ENCODE measurements at regions not wholly inside any gene's neighbourhood (a gene's known extent, or its start where the extent isn't known, plus 50 kb on each side); places are given as distances from the start of the nearest gene placed in this dataset.

- intact Hi-C loops (cut with micrococcal nuclease) = no loop called here
- DNase-seq (no peak), ATAC-seq (no peak)
Observed at GRCh38 chr1:56295949-56296929, 283.1 kb downstream of the PLPP3 start.

GRCh38 chr1:56291374-56291919 is 287.9 kb downstream of the PLPP3 start:
- ATAC-seq (peak; percentile 91), DNase-seq (peak; percentile 61)
- intact Hi-C loops (cut with micrococcal nuclease) = no loop called here

- intact Hi-C loops (cut with micrococcal nuclease) = no loop called here
- DNase-seq = no peak
- ATAC-seq = no peak
Observed at GRCh38 chr1:56289260-56289659, 290.1 kb downstream of the PLPP3 start.

GRCh38 chr1:56287721-56288120 is 291.6 kb downstream of the PLPP3 start:
- no peak for ATAC-seq
- no peak for DNase-seq
- intact Hi-C loops (cut with micrococcal nuclease) = no loop called here

- no peak for ATAC-seq
- intact Hi-C loops (cut with micrococcal nuclease) = no loop called here
- no peak for DNase-seq
Observed at GRCh38 chr1:56286956-56287355, 292.4 kb downstream of the PLPP3 start.

GRCh38 chr1:56286506-56286905 is 292.9 kb downstream of the PLPP3 start:
- DNase-seq = no peak
- intact Hi-C loops (cut with micrococcal nuclease) = no loop called here
- no peak for ATAC-seq

GRCh38 chr1:56285554-56286402 is 293.6 kb downstream of the PLPP3 start:
- intact Hi-C loops (cut with micrococcal nuclease) = no loop called here
- DNase-seq = no peak
- ATAC-seq = peak; percentile 47

GRCh38 chr1:56284928-56285327 is 294.4 kb downstream of the PLPP3 start:
- DNase-seq (no peak), ATAC-seq (peak; percentile 76)
- intact Hi-C loops (cut with micrococcal nuclease) = no loop called here

GRCh38 chr1:56278061-56278460 is 301.3 kb downstream of the PLPP3 start:
- DNase-seq = no peak
- intact Hi-C loops (cut with micrococcal nuclease) = no loop called here
- ATAC-seq = no peak

- intact Hi-C loops (cut with micrococcal nuclease) = no loop called here
- DNase-seq = no peak
- ATAC-seq = no peak
Observed at GRCh38 chr1:56268519-56269140, 310.7 kb downstream of the PLPP3 start.

- intact Hi-C loops (cut with micrococcal nuclease) = no loop called here
- DNase-seq (no peak), ATAC-seq (no peak)
Observed at GRCh38 chr1:56267611-56268010, 311.8 kb downstream of the PLPP3 start.

- intact Hi-C loops (cut with micrococcal nuclease) = no loop called here
- peak; percentile 20 for ATAC-seq
- no peak for DNase-seq
Observed at GRCh38 chr1:56266359-56266758, 313.0 kb downstream of the PLPP3 start.

GRCh38 chr1:56265216-56265615 is 314.1 kb downstream of the PLPP3 start:
- DNase-seq (no peak), ATAC-seq (no peak)
- intact Hi-C loops (cut with micrococcal nuclease) = no loop called here

GRCh38 chr1:56263908-56264307 is 315.5 kb downstream of the PLPP3 start:
- intact Hi-C loops (cut with micrococcal nuclease) = no loop called here
- ATAC-seq (no peak), DNase-seq (no peak)

- intact Hi-C loops (cut with micrococcal nuclease) = no loop called here
- DNase-seq = no peak
- ATAC-seq = no peak
Observed at GRCh38 chr1:56258371-56258770, 321.0 kb downstream of the PLPP3 start.

- ATAC-seq = no peak
- DNase-seq = no peak
- intact Hi-C loops (cut with micrococcal nuclease) = no loop called here
Observed at GRCh38 chr1:56257726-56258125, 321.6 kb downstream of the PLPP3 start.

- ATAC-seq (no peak), DNase-seq (no peak)
- intact Hi-C loops (cut with micrococcal nuclease) = no loop called here
Observed at GRCh38 chr1:56256153-56257000, 323.0 kb downstream of the PLPP3 start.

GRCh38 chr1:56255516-56256152 is 323.7 kb downstream of the PLPP3 start:
- ATAC-seq (peak; percentile 94), DNase-seq (peak; percentile 85)
- intact Hi-C loops (cut with micrococcal nuclease) = no loop called here

Measured in left ventricle myocardium superior (tissue), 1 donor.